LNCAP (cell line): ENCODE measurements at regions not wholly inside any gene's neighbourhood (a gene's known extent, or its start where the extent isn't known, plus 50 kb on each side); places are given as distances from the start of the nearest gene placed in this dataset.

Source experiments
- TF ChIP-seq, protein P1 (sequence below): fragments of 450-650 bp; IDR thresholded peaks from 2 replicates; pipeline ENCODE4 v1.5.1; 2017; ENCODE audit warnings: mild to moderate bottlenecking

DNA sequence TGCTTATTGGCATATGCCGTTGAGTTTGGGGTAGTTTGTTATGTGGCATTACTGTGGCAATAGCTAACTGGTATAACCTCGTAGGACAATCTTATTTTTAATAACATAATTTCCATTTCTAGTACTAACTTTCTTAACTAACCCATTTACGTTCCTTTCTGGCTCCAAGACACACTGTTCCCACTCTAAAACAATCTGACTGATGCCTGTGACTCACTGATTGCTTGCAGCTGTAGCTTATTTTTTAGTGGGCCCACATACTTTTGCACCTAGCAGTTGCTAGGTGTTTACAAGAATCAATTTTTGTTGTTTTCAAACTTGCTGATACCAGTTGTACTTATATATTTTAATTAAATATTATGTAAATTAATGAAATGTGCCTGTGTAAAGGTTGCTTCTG lies 52.2 kb downstream of the FAT3 start:
- TF ChIP-seq, protein P1, sequence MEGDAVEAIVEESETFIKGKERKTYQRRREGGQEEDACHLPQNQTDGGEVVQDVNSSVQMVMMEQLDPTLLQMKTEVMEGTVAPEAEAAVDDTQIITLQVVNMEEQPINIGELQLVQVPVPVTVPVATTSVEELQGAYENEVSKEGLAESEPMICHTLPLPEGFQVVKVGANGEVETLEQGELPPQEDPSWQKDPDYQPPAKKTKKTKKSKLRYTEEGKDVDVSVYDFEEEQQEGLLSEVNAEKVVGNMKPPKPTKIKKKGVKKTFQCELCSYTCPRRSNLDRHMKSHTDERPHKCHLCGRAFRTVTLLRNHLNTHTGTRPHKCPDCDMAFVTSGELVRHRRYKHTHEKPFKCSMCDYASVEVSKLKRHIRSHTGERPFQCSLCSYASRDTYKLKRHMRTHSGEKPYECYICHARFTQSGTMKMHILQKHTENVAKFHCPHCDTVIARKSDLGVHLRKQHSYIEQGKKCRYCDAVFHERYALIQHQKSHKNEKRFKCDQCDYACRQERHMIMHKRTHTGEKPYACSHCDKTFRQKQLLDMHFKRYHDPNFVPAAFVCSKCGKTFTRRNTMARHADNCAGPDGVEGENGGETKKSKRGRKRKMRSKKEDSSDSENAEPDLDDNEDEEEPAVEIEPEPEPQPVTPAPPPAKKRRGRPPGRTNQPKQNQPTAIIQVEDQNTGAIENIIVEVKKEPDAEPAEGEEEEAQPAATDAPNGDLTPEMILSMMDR, result no peak

DNA sequence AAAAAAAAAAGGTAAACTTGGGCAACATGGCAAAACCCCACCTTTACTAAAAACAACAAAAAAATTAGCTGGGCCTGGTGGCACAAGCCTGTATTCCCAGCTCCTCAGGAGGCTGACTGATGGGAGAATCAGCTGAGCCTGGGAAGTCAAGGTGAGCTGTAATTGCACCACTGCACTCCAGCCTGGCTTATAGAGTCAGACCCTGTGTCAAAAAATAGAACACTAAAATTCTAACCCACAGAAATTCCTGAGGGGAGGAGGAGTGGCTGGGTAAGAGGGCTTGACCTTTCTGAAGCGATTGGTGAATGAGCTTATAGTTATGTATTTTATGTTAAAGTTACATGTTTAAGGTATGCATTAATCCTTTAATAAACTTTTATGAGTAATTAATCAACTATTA lies 53.3 kb downstream of the FAT3 start:
- TF ChIP-seq, protein P1, result no peak

DNA sequence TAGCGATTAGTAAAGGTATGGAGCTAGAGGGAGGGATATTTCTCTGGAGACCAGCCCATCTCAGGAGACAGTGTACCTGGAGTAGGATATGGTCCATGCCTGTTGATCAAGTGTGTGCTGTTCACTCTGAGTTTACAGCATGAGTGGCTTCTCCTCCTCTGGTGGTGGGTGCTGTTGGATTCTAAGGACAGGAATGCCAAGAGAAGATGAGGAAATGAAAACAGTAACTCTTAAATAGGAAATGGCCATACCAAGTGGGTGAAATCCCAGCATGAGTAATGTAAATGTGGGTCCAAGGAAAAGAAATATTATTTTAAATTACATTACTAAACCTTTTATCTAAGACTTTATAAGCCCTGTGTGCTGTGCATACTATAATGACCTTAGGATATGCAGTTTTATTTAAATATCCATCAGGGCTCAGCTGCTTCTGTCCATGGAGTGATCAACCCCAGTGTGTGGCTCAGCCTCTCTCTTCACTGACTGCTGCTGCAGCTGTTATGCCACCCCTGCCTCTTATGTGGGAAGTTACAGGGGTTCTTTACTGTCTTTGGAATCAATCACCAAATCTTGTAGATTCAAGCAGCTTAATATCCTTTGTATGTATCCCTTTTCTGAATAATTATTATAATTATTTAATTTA lies 54.3 kb downstream of the FAT3 start:
- TF ChIP-seq, protein P1, result no peak

DNA sequence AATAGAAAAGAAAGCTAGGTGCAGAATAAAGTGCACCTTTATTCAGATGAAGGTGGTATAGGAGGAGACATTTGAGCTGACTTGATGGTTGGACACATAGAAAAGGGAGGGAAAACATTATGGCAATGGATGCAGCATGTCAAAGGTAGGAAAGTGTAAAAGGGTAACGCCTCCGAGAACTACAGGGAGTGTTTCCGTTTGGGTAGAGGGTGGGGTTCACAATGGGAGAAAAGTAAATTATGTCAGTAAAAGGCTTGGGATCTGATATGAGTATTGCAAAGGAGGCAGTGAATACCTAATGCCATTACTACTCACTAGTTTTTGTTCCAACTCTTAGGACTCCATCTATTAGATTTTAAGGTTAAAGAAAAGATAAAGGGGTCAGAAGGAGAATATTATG lies 59.5 kb downstream of the FAT3 start:
- TF ChIP-seq, protein P1, result no peak

DNA sequence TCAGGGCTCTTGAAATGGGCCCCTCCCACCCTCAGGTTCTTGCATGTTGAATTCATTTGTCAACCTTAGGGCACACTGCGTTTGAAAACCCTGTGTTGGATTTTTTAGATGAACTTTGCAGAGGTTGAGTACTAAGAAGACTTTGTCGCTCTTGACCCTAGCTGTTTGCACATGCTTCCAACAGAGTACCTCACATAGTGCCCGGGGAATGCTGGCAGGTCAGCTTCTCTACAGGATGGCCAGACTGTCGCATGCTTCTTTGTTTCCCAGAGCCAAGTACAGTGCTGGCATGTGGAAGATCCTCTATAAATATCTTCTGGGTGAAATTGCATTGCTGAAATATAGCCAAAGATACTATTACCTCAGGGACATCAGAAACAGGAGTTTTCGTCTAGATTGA lies 59.9 kb downstream of the FAT3 start:
- TF ChIP-seq, protein P1, result no peak

DNA sequence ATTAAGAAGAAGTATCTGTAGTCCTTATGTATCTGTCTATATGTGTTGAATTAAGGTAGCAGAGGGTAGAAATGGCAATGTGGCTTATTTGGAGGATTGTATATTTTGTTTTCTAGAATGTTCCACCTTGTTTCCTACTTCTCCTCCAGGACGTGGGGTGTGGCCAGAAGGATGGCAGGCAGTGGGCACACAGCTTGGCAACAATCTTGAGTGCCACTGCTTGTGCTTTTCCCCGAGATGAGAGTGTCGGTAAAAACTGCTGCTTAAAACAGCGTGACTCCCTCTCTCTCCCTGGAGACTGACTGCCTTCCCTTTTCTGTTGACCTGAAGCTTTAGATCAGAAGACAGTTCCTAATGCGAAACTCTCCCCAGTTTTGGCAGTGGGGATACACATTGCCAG lies 61.2 kb downstream of the FAT3 start:
- TF ChIP-seq, protein P1, result no peak

DNA sequence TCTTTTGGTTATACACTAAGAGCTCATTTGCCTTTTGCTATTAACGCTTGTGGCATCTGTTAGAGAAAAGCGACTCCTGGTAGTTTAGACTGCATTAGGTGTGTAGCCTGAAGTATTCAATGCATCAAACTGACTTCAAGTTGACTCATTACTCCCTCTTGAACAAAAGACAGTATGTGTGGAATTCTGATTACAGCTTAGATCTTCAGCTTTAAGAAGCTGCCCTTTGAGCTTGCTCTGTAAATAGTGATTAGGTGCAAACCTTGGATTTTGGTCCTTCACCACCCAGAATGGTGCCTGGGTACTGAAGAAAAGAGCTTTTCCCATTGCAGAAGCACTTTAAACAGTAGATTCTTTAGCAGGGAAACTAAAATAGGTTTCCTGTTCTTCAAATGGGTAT lies 62.1 kb downstream of the FAT3 start:
- TF ChIP-seq, protein P1, result no peak
